ENCODE measurements at regions not wholly inside any gene's neighbourhood (a gene's known extent, or its start where the extent isn't known, plus 50 kb on each side); places are given as distances from the start of the nearest gene placed in this dataset.
"Not testable (repeated sequence)": the region's sequence is repeated elsewhere in the genome, so short reads cannot be mapped to it uniquely, and the experiment has no call there.

- TF ChIP-seq CTCF (IDR thresholded peaks at IDR 0.05); ZNF263 (CRISPR knock-in tag; IDR thresholded peaks at IDR 0.05; ENCODE audit: low read depth); ESRRA (CRISPR knock-in tag; IDR thresholded peaks at IDR 0.05; ENCODE audit: borderline replicate concordance); ATF3 (CRISPR knock-in tag; conservative IDR thresholded peaks at IDR 0.05); ATF1 (CRISPR knock-in tag; IDR thresholded peaks at IDR 0.05); OVOL2 (CRISPR knock-in tag; IDR thresholded peaks at IDR 0.05; ENCODE audit: borderline replicate concordance); MAX (CRISPR knock-in tag; IDR thresholded peaks at IDR 0.05): not testable (repeated sequence)
Measured at GRCh38 chrX:35548003-35548402, 250.1 kb upstream of the MAGEB16 start.
